ENCODE measurements at regions not wholly inside any gene's neighbourhood (a gene's known extent, or its start where the extent isn't known, plus 50 kb on each side); places are given as distances from the start of the nearest gene placed in this dataset.
A peak's percentile ranks its signal among the peaks of the same experiment; 100 is the strongest.

DNA sequence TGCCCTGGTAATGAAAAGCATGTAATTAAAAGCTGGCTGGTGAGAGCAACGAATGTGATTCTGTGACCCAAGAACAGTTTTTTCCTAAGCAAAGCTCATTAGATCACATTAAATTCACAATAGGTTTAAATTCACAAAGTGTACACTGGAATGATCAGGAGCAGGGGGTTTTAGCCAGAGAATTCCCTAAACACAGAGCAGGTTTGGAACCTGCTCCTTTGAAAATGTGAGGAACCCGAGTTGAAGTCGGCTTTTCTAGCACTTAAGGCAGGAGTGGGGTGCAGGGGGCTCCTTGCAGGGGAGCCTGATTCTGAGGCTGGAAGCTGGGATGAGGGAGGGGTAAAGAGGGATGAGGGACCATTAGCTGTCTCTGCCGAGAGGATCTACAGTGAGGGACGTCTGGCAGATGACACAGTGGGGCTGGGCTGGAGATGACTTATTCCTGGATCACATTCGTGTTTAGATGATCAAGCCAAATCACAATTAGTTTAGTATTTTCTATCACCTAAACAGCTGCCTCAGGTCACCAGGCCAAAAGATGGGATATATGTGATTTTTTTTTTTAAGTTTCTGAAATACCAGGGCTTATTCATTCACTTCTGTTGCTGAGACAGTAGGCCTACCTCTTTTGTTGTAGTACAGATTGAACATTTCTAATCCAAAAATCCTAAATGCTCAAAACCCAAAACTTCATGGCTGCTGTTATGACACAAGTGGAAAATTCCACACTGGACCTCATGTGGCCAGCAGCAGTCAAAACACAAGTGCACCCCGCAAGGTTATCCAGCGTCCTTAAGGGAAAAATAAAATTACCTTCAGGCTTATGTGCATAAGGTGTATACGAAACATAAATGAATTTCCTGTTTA is 93.1 kb upstream of the HIVEP1 start:
- intact Hi-C loops (cut with DNase I), result no loop called here
- TF ChIP-seq CTCF (IDR thresholded peaks at IDR 0.05), result no peak
- Histone ChIP-seq H3K27ac (no peak overlapping the region), H3K9me3 (no peaks in the 10 kb centered on the region), H3K4me3 (no peak overlapping the region), H3K4me1 (peaks cover 0 to 14% of the 10 kb centered on the region in 2 donors), H3K36me3 (no peaks in the 10 kb centered on the region), H3K27me3 (no peaks in the 10 kb centered on the region)
- DNase-seq (ENCODE audit: low spot score in 2 of 2), result no peak

DNA sequence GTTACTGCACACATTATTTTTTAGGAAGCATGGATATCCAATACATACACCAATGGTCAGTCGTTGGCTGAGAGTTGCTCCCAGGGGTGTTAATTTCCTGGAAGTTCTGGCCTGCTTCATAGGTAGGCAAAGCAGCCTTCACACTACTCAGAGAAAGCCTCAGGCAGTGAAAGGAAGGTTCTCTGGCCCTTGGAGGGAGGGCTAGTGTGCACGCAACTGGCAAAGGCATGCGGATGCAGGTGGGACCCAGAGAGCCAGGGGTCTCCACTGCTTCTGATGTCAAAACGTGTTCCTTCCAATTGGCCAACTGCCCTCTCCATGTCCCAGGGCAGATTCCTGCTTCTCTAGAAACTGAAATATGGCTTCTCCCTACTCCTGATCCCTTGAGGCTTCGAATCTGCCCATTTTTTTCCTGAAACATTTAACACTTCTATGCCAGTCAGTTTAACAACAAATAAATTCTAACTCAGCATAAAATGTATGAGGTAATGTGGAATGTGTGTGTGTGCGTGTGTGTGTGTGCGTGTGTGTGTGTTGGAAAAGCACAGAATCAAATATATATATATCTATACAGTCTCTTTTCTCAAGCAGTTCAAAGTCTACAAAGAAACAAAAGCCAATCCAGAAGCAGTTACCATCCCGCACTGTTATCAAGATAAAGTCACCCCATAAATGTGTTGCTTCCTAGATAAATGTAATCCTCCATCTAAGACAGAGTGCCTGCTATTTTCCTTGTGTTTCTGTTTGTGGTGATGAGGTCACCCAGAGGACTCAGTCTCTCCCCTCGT is 94.0 kb upstream of the HIVEP1 start:
- Histone ChIP-seq H3K27me3 (no peaks in the 10 kb centered on the region), H3K27ac (peak overlapping the region in 1 of 2 donors; percentile 44), H3K9me3 (no peaks in the 10 kb centered on the region), H3K4me1 (peaks cover 0 to 14% of the 10 kb centered on the region in 2 donors), H3K36me3 (no peaks in the 10 kb centered on the region), H3K4me3 (no peak overlapping the region)
- no peak for DNase-seq (ENCODE audit: low spot score in 2 of 2)
- TF ChIP-seq CTCF (IDR thresholded peaks at IDR 0.05), result no peak
- intact Hi-C loops (cut with DNase I), result no loop called here

DNA sequence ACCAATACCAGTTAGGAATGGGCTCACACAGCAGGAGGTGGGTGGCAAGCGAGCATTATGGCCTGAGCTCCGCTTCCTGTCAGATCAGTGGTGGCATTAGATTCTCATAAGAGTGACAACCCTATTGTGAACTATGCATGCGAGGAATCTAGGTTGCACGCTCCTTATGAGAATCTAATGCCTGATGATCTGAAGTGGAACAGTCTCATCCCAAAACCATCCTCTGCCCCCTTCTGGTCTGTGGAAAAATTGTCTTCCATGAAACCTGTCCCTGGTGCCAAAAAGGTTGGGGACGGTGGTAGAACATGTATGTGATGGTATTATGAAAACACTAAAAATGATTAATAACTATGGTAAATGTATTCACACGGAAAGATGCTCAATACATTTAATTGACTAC is 99.7 kb upstream of the HIVEP1 start:
- Histone ChIP-seq H3K36me3 (no peaks in the 10 kb centered on the region), H3K27me3 (no peaks in the 10 kb centered on the region), H3K9me3 (no peaks in the 10 kb centered on the region), H3K4me3 (no peak overlapping the region), H3K27ac (no peak overlapping the region), H3K4me1 (no peaks in the 10 kb centered on the region)
- intact Hi-C loops (cut with DNase I), result no loop called here
- no peak for DNase-seq (ENCODE audit: low spot score in 2 of 2)
- TF ChIP-seq CTCF (IDR thresholded peaks at IDR 0.05), result peak in 1 of 3 experiments; percentile 14

DNA sequence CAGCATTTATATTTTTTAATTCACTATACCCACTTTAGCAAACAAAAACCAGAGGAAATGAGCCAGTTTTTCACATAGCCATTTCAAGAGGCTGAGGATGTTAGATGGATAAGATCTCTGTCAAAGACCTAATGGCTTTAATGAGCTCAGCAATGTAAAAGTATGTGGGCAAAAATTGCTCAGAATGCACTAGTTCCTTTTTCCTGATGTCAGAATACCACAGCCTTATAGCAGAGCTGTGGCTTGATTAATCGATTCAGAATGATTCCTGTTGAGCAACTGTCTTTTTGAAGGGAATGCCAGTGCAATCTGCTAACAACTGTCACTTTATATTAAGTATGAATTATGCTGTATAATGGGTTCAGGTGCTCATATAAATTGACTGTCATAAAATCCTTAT is 100.6 kb upstream of the HIVEP1 start:
- no peak for TF ChIP-seq CTCF (IDR thresholded peaks at IDR 0.05)

DNA sequence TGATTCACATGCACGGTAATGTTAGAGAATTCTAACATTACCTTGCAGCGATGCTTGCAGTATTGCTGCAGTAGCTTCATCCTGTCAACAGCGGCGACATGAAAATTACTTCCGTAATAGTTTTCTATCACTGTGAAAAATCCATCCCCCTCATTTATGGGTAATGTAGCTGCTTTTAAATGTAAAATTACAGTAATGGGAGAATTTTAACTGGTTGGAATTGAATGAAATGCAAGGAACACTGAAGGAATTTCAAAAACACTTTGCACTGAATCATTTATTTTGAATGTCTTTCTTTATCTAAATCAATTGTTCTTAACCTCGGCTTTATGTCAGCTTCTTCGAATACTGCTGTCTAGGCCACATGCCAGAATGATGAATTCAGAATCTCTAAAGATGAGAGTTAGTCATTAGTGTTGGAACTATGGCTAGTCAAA is 102.4 kb upstream of the HIVEP1 start:
- no peak for TF ChIP-seq CTCF (IDR thresholded peaks at IDR 0.05)
- H3K4me3 ChIP-seq, result no peak overlapping the region

More for the DNA sequence above, 100.6 kb upstream of the HIVEP1 start:
- intact Hi-C loops (cut with DNase I), result no loop called here
- H3K4me3 ChIP-seq, result no peak overlapping the region
- no peaks in the 10 kb centered on the region for H3K4me1 ChIP-seq
- no peaks in the 10 kb centered on the region for H3K9me3 ChIP-seq
- H3K36me3 ChIP-seq, result no peaks in the 10 kb centered on the region
- H3K27ac ChIP-seq, result no peak overlapping the region
- DNase-seq (ENCODE audit: low spot score in 2 of 2), result no peak
- no peaks in the 10 kb centered on the region for H3K27me3 ChIP-seq

More for the DNA sequence above, 102.4 kb upstream of the HIVEP1 start:
- Histone ChIP-seq H3K9me3 (no peaks in the 10 kb centered on the region), H3K27me3 (no peaks in the 10 kb centered on the region), H3K36me3 (no peaks in the 10 kb centered on the region), H3K4me1 (no peaks in the 10 kb centered on the region), H3K27ac (no peak overlapping the region)
- intact Hi-C loops (cut with DNase I), result no loop called here
- DNase-seq (ENCODE audit: low spot score in 2 of 2), result no peak

Measured in ascending aorta (tissue), 2 donors.